Kasumi-1 (cell line): ENCODE measurements at regions not wholly inside any gene's neighbourhood (a gene's known extent, or its start where the extent isn't known, plus 50 kb on each side); places are given as distances from the start of the nearest gene placed in this dataset.

Experiments used
- DNase-seq, 2 experiments: peaks; one replicate each; lab custom pipeline; 2025; lab: John Stamatoyannopoulos, UW

GRCh38 chr4:152235718-152236117 lies 300.2 kb downstream of the FBXW7 start:
- DNase-seq, result no peak

DNA sequence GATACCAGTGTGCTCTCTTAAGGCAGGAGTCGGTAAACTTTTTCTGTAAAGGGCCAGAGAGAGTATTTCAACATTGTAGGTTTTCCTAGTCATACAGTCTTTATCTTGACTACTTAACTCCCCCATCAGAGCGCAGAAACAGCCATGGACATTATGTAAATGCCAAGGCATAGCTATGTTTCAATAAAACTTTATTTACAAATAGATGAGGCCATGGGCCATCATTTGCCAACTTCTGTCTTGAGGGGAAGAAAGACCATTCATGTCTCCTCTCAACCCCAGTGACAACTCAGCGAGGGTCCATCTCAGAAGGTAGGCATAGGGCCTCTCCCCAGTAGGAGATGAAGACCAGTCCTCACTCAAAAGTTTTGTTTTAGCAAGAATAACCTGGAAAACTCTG lies 301.3 kb downstream of the FBXW7 start:
- DNase-seq, result no peak

- no peak for DNase-seq
Observed at GRCh38 chr4:152232271-152232670, 303.6 kb downstream of the FBXW7 start.

GRCh38 chr4:152229782-152230289 lies 306.1 kb downstream of the FBXW7 start:
- no peak for DNase-seq

- no peak for DNase-seq
Observed at GRCh38 chr4:152225680-152226079, 310.2 kb downstream of the FBXW7 start.

GRCh38 chr4:152224721-152225420 lies 311.0 kb downstream of the FBXW7 start:
- no peak for DNase-seq

- no peak for DNase-seq
Observed at GRCh38 chr4:152224223-152224622, 311.7 kb downstream of the FBXW7 start.

DNA sequence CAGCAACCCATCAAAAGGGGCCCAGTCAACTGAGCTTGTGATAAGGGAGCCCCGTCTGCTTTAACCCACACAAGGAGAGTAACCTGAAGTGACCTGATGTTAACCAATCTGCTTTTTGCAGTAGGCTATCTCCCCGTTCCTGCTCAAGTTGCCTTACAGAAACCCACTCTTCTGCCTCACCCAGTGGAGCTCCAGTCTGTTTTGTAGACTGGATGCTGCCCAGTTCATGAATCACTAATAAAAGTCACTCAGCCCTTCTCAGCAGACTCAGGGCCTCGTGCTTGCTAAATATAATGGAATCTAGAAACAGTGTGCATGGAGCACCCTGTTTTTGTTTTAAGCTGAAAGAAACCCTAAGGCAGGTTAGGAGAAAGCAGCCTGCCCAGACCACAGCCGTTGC lies 312.3 kb downstream of the FBXW7 start:
- no peak for DNase-seq

DNA sequence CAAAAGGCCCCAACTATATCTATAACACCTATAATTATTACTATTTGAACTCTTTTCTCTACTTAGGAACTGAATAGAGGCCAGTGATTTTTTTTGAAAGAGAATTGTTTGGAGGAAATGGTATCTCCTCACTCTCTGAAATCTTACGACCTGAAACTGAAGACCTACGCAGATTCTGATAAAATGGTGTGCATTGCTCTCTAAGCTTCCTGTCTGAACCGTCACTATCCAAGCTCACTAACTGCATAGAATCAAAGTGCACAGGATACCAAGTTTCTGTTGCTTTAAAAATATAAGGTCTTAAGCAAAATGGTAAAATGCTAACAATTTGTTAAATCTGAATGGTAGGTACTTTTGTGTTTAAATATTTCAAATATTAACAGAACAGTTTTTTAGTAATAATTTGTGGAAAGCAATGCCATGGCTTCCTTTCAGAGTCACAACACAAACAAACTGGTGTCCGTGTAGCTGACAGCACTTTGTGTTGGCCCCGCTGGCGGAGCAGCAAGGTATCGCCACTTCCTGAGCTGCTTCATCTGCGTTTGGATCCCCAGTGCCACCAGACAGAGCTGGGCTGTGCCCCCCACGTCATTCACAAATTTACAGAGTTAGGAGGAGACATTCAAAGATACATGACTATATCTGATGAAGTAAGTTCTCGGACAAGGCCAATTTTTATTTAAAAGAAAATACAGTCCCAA lies 313.9 kb downstream of the FBXW7 start:
- DNase-seq, result no peak

- DNase-seq, result no peak
Observed at GRCh38 chr4:152220201-152220666, 315.7 kb downstream of the FBXW7 start.

- DNase-seq, result no peak
Observed at GRCh38 chr4:152218576-152218975, 317.3 kb downstream of the FBXW7 start.

DNA sequence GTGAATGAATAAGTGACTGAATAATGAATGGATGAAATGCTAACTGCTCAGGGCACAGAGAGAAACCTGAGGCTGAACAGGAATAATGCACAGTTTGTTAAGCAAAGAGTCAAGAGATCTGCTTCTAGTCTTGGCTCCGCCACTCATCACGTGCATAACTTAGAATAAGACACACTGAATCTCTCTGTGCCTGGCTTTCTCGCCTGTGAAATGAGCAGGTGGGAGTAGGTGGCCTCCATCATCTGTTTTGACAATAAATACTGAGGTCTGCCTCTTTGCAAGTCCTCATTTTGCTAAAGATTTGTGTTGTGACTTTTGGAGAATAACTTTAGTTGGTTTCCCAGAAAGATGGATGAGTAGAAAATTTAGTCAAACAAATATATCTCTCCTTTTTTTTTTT lies 318.0 kb downstream of the FBXW7 start:
- no peak for DNase-seq

GRCh38 chr4:152211936-152212653 lies 323.8 kb downstream of the FBXW7 start:
- DNase-seq, result no peak

DNA sequence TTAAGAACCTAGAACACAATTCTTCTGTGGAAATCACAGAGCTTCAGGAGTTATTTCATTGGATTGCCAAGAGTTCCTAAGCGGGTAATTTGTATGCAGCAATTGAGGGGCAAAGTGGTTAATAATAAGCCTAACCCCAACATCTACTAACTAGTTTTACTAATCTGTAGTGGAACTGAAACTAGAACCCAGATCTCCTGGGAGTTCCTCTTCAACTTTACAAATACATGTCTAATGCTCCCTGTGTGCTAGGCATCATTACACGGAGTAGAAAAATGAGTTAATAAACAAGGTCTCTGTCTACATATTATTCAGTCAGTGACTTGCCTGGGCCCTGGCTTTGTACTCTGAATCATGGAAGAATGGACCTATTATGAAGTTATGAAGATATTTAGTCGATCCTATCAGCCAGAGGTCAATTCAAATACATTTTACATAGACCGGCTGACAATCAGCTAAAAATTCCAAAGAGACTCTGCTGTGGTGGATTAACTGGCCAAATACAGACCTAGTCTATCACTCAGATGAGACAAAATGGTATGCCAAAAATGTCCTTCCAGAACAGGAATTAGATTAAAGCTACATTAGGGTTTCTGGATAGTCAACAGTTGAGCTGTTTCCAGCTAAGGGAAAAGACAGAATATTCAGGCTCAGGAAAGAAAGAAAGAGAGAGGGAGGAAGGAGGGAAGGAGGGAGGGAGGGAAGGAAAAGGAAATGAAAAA lies 326.0 kb downstream of the FBXW7 start:
- no peak for DNase-seq

DNA sequence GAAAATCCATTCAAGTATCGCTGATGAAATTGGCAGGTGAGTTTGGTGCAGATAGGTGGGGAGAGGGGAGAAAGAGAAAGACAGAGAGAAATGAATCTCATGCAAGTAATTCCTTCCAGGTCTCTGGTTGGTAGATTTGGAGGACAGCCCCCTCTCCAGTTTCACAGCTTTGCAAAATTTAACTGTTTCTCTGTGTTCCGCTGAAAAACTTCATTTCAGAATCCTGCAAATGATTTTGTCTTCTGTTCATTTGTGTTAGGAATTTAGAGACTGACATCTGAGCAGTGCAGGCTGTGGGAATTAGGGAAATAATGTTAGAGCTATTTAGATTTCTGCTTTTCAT lies 328.5 kb downstream of the FBXW7 start:
- DNase-seq, result no peak

GRCh38 chr4:152206646-152207377 lies 329.1 kb downstream of the FBXW7 start:
- no peak for DNase-seq

- DNase-seq, result no peak
Observed at GRCh38 chr4:152206185-152206584, 329.7 kb downstream of the FBXW7 start.

GRCh38 chr4:152202415-152202814 lies 333.5 kb downstream of the FBXW7 start:
- DNase-seq, result no peak

DNA sequence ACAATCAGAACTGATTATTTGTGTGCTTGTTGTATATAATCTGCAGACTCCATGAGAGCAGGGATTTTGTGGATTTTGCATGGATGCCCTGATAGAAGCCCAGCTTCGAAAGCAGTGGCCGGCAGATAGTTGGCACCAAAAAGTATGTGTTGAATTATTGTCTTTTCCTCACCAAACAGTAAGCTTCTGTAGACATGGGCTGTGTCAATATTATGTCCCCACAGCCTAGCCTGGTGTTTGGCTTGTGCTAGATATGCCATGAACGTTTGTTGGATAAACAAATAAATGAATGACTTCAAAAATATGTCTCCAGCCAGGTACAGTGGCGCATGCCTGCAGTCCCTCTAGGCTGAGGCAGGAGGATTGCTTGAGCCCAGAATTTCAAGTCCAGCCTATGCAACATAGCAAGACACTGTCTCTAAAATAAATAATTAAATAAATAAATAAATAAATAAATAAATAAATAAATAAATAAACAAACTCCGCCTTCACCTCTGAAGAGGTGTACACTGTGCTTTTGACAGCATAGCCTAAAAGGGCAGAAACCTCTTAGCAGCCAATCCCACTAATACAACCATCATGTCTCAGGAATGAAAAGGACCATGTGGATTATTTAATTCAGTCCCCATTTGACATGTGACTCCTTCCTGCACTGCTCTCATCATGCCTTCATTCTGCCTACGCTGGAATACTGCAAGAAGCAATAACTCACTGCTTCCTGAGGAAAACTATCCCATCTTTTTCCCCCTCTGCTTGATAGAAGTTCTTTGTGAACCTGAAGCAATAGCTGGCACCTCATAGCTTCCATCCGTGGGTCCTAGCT lies 335.2 kb downstream of the FBXW7 start:
- no peak for DNase-seq

DNA sequence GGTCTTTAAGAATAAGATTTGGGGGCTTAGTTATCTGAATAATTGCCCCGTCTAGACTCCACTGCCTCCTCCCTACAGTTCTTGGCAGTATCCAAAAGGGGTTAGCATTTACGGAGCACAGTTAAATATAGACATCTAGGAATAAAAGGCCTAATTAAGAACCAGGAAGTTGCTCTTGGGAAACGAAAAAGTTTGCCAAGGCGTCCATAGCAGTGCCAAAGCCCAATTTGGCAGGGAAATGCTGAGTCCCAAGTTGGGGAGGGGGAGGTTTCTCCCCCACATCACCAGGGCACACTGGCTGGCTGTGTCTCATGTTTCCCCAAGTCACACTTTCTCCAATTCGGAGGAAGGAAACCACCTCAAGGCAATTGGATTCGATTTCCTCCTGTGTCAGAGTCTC lies 338.7 kb downstream of the FBXW7 start:
- no peak for DNase-seq

DNA sequence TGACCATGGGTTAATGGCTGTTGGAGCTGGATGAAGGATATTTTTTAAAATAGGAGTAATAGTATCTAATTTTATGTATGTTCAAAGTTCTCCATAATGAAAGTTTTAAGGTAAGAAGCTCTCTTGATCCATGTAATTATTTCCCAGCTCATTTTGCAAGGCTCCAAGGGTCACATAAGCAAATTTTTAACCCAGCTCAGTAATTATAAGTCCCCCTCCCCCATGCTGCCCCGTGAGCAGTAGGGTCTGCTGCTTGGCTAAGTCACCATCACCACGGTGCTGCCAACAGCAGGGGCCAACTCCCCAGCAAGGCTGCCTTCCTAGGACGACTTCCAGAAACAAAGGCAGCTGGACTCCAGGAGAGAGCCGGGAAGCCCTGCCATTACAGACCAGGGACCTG lies 340.0 kb downstream of the FBXW7 start:
- DNase-seq, result no peak
